ENCODE measurements at regions not wholly inside any gene's neighbourhood (a gene's known extent, or its start where the extent isn't known, plus 50 kb on each side); places are given as distances from the start of the nearest gene placed in this dataset.

DNA sequence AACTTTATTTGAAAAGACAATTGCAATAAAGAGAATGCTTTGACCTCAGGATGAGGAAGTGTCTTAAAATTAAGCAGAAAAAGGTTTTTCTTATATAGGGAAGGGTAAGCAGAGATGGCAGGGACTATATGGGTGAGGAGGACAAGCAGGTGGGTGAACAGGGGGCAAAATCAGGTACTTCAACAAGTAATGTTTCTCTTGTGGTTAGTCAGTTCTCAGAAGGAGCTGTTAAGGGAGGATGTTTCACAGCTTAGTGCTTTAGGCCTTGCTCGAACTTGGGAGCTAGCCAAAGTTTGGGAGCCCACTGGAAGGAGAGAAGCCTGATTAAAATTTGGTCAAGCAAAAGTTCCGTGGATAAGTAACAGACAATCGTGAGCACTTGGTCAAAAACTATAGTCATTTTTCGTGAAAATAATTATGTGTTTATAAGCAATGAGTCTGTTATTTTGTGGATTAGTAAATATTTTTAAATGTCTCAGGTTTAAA lies 364.2 kb upstream of the TMPO start (continued):
- TF ChIP-seq RAD51 (IDR thresholded peaks at IDR 0.05) (no peak), IRF5 (IDR thresholded peaks at IDR 0.05; ENCODE audit: borderline replicate concordance) (no peak), POLR2AphosphoS2 (IDR thresholded peaks at IDR 0.05; ENCODE audit: low read depth, low read length) (no peak), CBX5 (IDR thresholded peaks at IDR 0.05; ENCODE audit: low read depth) (no peak), BHLHE40 (IDR thresholded peaks at IDR 0.05; ENCODE audit: borderline replicate concordance in 1 of 2, low read depth in 2 of 2, low read length in 1 of 2) (no peak), SP1 (IDR thresholded peaks at IDR 0.05; ENCODE audit: low read depth, low read length) (no peak), JUND (IDR thresholded peaks at IDR 0.05; ENCODE audit: low read depth, low read length) (no peak)
- TF ChIP-seq, protein P1, sequence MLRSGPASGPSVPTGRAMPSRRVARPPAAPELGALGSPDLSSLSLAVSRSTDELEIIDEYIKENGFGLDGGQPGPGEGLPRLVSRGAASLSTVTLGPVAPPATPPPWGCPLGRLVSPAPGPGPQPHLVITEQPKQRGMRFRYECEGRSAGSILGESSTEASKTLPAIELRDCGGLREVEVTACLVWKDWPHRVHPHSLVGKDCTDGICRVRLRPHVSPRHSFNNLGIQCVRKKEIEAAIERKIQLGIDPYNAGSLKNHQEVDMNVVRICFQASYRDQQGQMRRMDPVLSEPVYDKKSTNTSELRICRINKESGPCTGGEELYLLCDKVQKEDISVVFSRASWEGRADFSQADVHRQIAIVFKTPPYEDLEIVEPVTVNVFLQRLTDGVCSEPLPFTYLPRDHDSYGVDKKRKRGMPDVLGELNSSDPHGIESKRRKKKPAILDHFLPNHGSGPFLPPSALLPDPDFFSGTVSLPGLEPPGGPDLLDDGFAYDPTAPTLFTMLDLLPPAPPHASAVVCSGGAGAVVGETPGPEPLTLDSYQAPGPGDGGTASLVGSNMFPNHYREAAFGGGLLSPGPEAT (IDR thresholded peaks at IDR 0.05; ENCODE audit: low read depth), result no peak
- TF ChIP-seq, protein P2, sequence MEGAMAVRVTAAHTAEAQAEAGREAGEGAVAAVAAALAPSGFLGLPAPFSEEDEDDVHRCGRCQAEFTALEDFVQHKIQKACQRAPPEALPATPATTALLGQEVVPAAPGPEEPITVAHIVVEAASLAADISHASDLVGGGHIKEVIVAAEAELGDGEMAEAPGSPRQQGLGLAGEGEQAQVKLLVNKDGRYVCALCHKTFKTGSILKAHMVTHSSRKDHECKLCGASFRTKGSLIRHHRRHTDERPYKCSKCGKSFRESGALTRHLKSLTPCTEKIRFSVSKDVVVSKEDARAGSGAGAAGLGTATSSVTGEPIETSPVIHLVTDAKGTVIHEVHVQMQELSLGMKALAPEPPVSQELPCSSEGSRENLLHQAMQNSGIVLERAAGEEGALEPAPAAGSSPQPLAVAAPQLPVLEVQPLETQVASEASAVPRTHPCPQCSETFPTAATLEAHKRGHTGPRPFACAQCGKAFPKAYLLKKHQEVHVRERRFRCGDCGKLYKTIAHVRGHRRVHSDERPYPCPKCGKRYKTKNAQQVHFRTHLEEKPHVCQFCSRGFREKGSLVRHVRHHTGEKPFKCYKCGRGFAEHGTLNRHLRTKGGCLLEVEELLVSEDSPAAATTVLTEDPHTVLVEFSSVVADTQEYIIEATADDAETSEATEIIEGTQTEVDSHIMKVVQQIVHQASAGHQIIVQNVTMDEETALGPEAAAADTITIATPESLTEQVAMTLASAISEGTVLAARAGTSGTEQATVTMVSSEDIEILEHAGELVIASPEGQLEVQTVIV (IDR thresholded peaks at IDR 0.05; ENCODE audit: borderline replicate concordance, partially characterized antibody), result no peak
